ENCODE measurements at regions not wholly inside any gene's neighbourhood (a gene's known extent, or its start where the extent isn't known, plus 50 kb on each side); places are given as distances from the start of the nearest gene placed in this dataset.
"Not testable (repeated sequence)": the region's sequence is repeated elsewhere in the genome, so short reads cannot be mapped to it uniquely, and the experiment has no call there.

DNA sequence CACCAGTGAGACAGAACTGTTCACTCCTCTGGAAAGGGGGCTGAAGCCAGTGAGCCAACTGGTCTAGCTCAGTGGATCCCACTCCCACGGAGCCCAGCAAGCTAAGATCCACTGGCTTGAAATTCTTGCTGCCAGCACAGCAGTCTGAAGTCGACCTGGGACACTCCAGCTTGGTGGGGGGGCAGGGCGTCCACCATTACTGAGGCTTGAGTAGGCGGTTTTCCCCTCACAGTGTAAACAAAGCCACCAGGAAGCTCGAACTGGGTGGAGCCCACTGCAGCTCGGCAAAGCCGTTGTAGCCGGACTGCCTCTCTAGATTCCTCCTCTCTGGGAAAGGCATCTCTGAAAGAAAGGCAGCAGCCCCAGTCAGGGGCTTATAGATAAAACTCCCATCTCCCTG, 52.3 kb upstream of the BBX start:
- not testable (repeated sequence) for DNase-seq
